ENCODE measurements at regions not wholly inside any gene's neighbourhood (a gene's known extent, or its start where the extent isn't known, plus 50 kb on each side); places are given as distances from the start of the nearest gene placed in this dataset.

DNA sequence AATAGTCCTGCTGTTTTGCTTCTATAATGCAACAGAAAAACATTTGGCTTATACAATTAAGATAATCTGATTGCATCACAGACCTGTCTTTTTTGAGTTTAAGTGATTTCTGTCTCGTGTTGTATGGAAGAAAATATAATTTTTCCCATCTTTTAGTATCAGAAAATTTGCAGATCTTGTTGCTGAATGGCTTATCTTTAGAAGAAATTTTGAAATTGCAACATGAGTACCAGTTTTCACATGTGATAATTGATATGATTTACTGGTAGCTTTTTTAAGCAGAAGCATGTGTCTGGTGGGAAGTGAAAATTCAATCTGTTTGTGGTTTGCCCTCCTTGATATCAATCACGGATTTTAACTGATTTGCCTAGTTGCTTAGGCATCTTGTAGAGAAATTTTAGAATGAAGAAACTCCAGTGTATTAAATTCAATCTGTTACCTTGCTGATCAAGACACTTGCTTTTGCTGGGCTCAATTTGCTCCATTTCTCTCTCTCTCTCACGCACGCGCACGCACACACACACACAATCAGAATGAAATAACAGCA lies 89.8 kb upstream of the MYCBP2 start:
- TF ChIP-seq EZH2 (IDR thresholded peaks at IDR 0.05; ENCODE audit: borderline replicate concordance) = no peak
- no peak for TF ChIP-seq EZH2phosphoT487 (IDR thresholded peaks at IDR 0.05; ENCODE audit: low read depth, severe bottlenecking, unreplicated experiment)
- TF ChIP-seq, protein P1, sequence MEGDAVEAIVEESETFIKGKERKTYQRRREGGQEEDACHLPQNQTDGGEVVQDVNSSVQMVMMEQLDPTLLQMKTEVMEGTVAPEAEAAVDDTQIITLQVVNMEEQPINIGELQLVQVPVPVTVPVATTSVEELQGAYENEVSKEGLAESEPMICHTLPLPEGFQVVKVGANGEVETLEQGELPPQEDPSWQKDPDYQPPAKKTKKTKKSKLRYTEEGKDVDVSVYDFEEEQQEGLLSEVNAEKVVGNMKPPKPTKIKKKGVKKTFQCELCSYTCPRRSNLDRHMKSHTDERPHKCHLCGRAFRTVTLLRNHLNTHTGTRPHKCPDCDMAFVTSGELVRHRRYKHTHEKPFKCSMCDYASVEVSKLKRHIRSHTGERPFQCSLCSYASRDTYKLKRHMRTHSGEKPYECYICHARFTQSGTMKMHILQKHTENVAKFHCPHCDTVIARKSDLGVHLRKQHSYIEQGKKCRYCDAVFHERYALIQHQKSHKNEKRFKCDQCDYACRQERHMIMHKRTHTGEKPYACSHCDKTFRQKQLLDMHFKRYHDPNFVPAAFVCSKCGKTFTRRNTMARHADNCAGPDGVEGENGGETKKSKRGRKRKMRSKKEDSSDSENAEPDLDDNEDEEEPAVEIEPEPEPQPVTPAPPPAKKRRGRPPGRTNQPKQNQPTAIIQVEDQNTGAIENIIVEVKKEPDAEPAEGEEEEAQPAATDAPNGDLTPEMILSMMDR (IDR thresholded peaks at IDR 0.05; ENCODE audit: poor library complexity) = no peak
- H3K79me2 ChIP-seq = no peaks in the 10 kb centered on the region
- H3K9me3 ChIP-seq (ENCODE audit: low read depth) = no peaks in the 10 kb centered on the region
- H3K27ac ChIP-seq = no peak overlapping the region
- no peak for DNase-seq (ENCODE audit: low spot score)
- H3K36me3 ChIP-seq (replicated peaks; ENCODE audit: insufficient read depth, low read depth) = no peaks in the 10 kb centered on the region
- H3K4me3 ChIP-seq = no peak overlapping the region
- H3K27me3 ChIP-seq = no peaks in the 10 kb centered on the region
- no peaks in the 10 kb centered on the region for H4K20me1 ChIP-seq (ENCODE audit: insufficient read depth, poor library complexity, severe bottlenecking)
- H3K4me1 ChIP-seq (ENCODE audit: insufficient read depth) = no peaks in the 10 kb centered on the region
- no peak overlapping the region for H2AFZ ChIP-seq
- H3K4me2 ChIP-seq = no peak overlapping the region
- no peaks in the 10 kb centered on the region for H3K9me2 ChIP-seq (replicated peaks; ENCODE audit: insufficient read depth)
- WGBS (ENCODE audit: low lambda C conversion rate, missing lambda C conversion rate) = 75% methylated on average over 6 of the region's 6 CpGs

GRCh38 chr13:77415253-77416071 lies 88.6 kb upstream of the MYCBP2 start:
- Histone ChIP-seq H3K9me2 (replicated peaks; ENCODE audit: insufficient read depth) (no peaks in the 10 kb centered on the region), H3K4me3 (no peak overlapping the region), H3K36me3 (replicated peaks; ENCODE audit: insufficient read depth, low read depth) (no peaks in the 10 kb centered on the region), H3K27ac (no peak overlapping the region), H3K4me1 (ENCODE audit: insufficient read depth) (no peaks in the 10 kb centered on the region), H2AFZ (no peak overlapping the region), H3K4me2 (no peak overlapping the region), H3K9me3 (ENCODE audit: low read depth) (no peaks in the 10 kb centered on the region), H3K27me3 (no peaks in the 10 kb centered on the region), H3K79me2 (no peaks in the 10 kb centered on the region), H4K20me1 (ENCODE audit: insufficient read depth, poor library complexity, severe bottlenecking) (no peaks in the 10 kb centered on the region)
- no peak for DNase-seq (ENCODE audit: low spot score)
- 72% methylated on average over 1 of the region's 1 CpG for WGBS (ENCODE audit: low lambda C conversion rate, missing lambda C conversion rate)
- TF ChIP-seq EZH2 (IDR thresholded peaks at IDR 0.05; ENCODE audit: borderline replicate concordance) (no peak), EZH2phosphoT487 (IDR thresholded peaks at IDR 0.05; ENCODE audit: low read depth, severe bottlenecking, unreplicated experiment) (no peak)
- TF ChIP-seq, protein P1 (IDR thresholded peaks at IDR 0.05; ENCODE audit: poor library complexity) = no peak

GRCh38 chr13:77412860-77413259 lies 86.0 kb upstream of the MYCBP2 start:
- no peak overlapping the region for H3K27ac ChIP-seq
- DNase-seq (ENCODE audit: low spot score) = no peak
- no peaks in the 10 kb centered on the region for H4K20me1 ChIP-seq (ENCODE audit: insufficient read depth, poor library complexity, severe bottlenecking)
- no peaks in the 10 kb centered on the region for H3K4me1 ChIP-seq (ENCODE audit: insufficient read depth)
- no peak overlapping the region for H3K4me3 ChIP-seq
- H3K9me2 ChIP-seq (replicated peaks; ENCODE audit: insufficient read depth) = no peaks in the 10 kb centered on the region
- no peaks in the 10 kb centered on the region for H3K9me3 ChIP-seq (ENCODE audit: low read depth)
- H3K79me2 ChIP-seq = no peaks in the 10 kb centered on the region
- 80% methylated on average over 2 of the region's 2 CpGs for WGBS (ENCODE audit: low lambda C conversion rate, missing lambda C conversion rate)
- no peak overlapping the region for H3K4me2 ChIP-seq
- H3K36me3 ChIP-seq (replicated peaks; ENCODE audit: insufficient read depth, low read depth) = no peaks in the 10 kb centered on the region
- TF ChIP-seq EZH2 (IDR thresholded peaks at IDR 0.05; ENCODE audit: borderline replicate concordance) = no peak
- TF ChIP-seq, protein P1 (IDR thresholded peaks at IDR 0.05; ENCODE audit: poor library complexity) = no peak
- no peaks in the 10 kb centered on the region for H3K27me3 ChIP-seq
- H2AFZ ChIP-seq = no peak overlapping the region

All from hepatocyte (in vitro differentiated cells).